Activated CD4-positive, CD25-positive, alpha-beta regulatory T cell (primary cell): ENCODE measurements at regions not wholly inside any gene's neighbourhood (a gene's known extent, or its start where the extent isn't known, plus 50 kb on each side); places are given as distances from the start of the nearest gene placed in this dataset.

Source experiments
- DNase-seq, 4 experiments: peaks; one replicate each; lab custom pipeline; 2025; lab: John Stamatoyannopoulos, UW

- no peak for DNase-seq
These were observed 475.9 kb downstream of the SQOR start for GRCh38 chr15:46110755-46111154.

GRCh38 chr15:46111730-46112129 is 476.9 kb downstream of the SQOR start:
- DNase-seq = no peak

GRCh38 chr15:46117071-46117470 is 482.2 kb downstream of the SQOR start:
- DNase-seq = no peak

- no peak for DNase-seq
These were observed 485.9 kb downstream of the SQOR start for GRCh38 chr15:46120713-46121112.

GRCh38 chr15:46121441-46121840 is 486.6 kb downstream of the SQOR start:
- DNase-seq = no peak

- DNase-seq = no peak
These were observed 491.8 kb downstream of the SQOR start for GRCh38 chr15:46126581-46126980.

GRCh38 chr15:46127361-46127874 is 492.6 kb downstream of the SQOR start:
- no peak for DNase-seq

- DNase-seq = no peak
These were observed 494.3 kb downstream of the SQOR start for GRCh38 chr15:46129145-46129544.

- DNase-seq = no peak
These were observed 497.0 kb downstream of the SQOR start for GRCh38 chr15:46131876-46132275.

- DNase-seq = no peak
These were observed 502.6 kb downstream of the SQOR start for GRCh38 chr15:46137443-46137842.

- no peak for DNase-seq
These were observed 511.2 kb downstream of the SQOR start for GRCh38 chr15:46146002-46146401.

- no peak for DNase-seq
These were observed 512.1 kb downstream of the SQOR start for GRCh38 chr15:46146915-46147314.

GRCh38 chr15:46151786-46152185 is 517.0 kb downstream of the SQOR start:
- DNase-seq = no peak

- DNase-seq = no peak
These were observed 531.9 kb downstream of the SQOR start for GRCh38 chr15:46166750-46167149.

GRCh38 chr15:46170326-46170725 is 535.5 kb downstream of the SQOR start:
- DNase-seq = no peak

- no peak for DNase-seq
These were observed 539.3 kb downstream of the SQOR start for GRCh38 chr15:46174122-46174521.

GRCh38 chr15:46177219-46177618 is 542.4 kb downstream of the SQOR start:
- DNase-seq = no peak

- DNase-seq = no peak
These were observed 543.3 kb downstream of the SQOR start for GRCh38 chr15:46178138-46178537.

GRCh38 chr15:46207341-46207740 is 572.5 kb downstream of the SQOR start:
- DNase-seq = no peak

GRCh38 chr15:46213551-46213950 is 578.7 kb downstream of the SQOR start:
- no peak for DNase-seq

GRCh38 chr15:46222826-46223225 is 588.0 kb downstream of the SQOR start:
- DNase-seq = no peak

- DNase-seq = no peak
These were observed 594.4 kb downstream of the SQOR start for GRCh38 chr15:46229263-46229662.

GRCh38 chr15:46231786-46232185 is 597.0 kb downstream of the SQOR start:
- no peak for DNase-seq

- no peak for DNase-seq
These were observed 597.6 kb downstream of the SQOR start for GRCh38 chr15:46232471-46232870.

GRCh38 chr15:46242935-46243334 is 608.1 kb downstream of the SQOR start:
- DNase-seq = no peak
